ENCODE measurements at regions not wholly inside any gene's neighbourhood (a gene's known extent, or its start where the extent isn't known, plus 50 kb on each side); places are given as distances from the start of the nearest gene placed in this dataset.

- TF ChIP-seq POLR2A (IDR thresholded peaks at IDR 0.05), result no peak
- TF ChIP-seq CTCF (IDR thresholded peaks at IDR 0.05), result no peak
- no peaks in the 10 kb centered on the region for H3K36me3 ChIP-seq
- intact Hi-C loops (cut with DNase I), result no loop called here
- H3K4me1 ChIP-seq, result no peaks in the 10 kb centered on the region
- no peak for DNase-seq
- no peaks in the 10 kb centered on the region for H3K9me3 ChIP-seq
- H3K27me3 ChIP-seq, result no peaks in the 10 kb centered on the region
- WGBS, 2 donors, result 70 to 75% methylated on average over 4 of the region's 4 CpGs
- H3K4me3 ChIP-seq, result no peak overlapping the region
- no peak overlapping the region for H3K27ac ChIP-seq
These were observed 718.1 kb upstream of the ANO3 start for GRCh38 chr11:25613865-25614264.

- H3K36me3 ChIP-seq, result no peaks in the 10 kb centered on the region
- DNase-seq, result no peak
- no peaks in the 10 kb centered on the region for H3K4me1 ChIP-seq
- no peak overlapping the region for H3K27ac ChIP-seq
- H3K4me3 ChIP-seq, result no peak overlapping the region
- intact Hi-C loops (cut with DNase I), result no loop called here
- no peaks in the 10 kb centered on the region for H3K9me3 ChIP-seq
- TF ChIP-seq CTCF (IDR thresholded peaks at IDR 0.05) (no peak), POLR2A (IDR thresholded peaks at IDR 0.05) (no peak)
- 42 to 46% methylated on average over 2 of the region's 2 CpGs for WGBS, 2 donors
- H3K27me3 ChIP-seq, result no peaks in the 10 kb centered on the region
These were observed 716.9 kb upstream of the ANO3 start for GRCh38 chr11:25615069-25615468.

GRCh38 chr11:25615841-25616240 is 716.1 kb upstream of the ANO3 start:
- Histone ChIP-seq H3K4me1 (no peaks in the 10 kb centered on the region), H3K9me3 (no peaks in the 10 kb centered on the region), H3K4me3 (no peak overlapping the region), H3K36me3 (no peaks in the 10 kb centered on the region), H3K27ac (no peak overlapping the region), H3K27me3 (no peaks in the 10 kb centered on the region)
- WGBS, 2 donors, result 73 to 76% methylated on average over 2 of the region's 2 CpGs
- intact Hi-C loops (cut with DNase I), result no loop called here
- no peak for TF ChIP-seq POLR2A (IDR thresholded peaks at IDR 0.05)
- no peak for TF ChIP-seq CTCF (IDR thresholded peaks at IDR 0.05)
- DNase-seq, result no peak

- no peaks in the 10 kb centered on the region for H3K9me3 ChIP-seq
- H3K4me3 ChIP-seq, result no peak overlapping the region
- H3K27ac ChIP-seq, result no peak overlapping the region
- H3K27me3 ChIP-seq, result no peaks in the 10 kb centered on the region
- H3K36me3 ChIP-seq, result no peaks in the 10 kb centered on the region
- no peak for DNase-seq
- intact Hi-C loops (cut with DNase I), result no loop called here
- no peaks in the 10 kb centered on the region for H3K4me1 ChIP-seq
- TF ChIP-seq CTCF (IDR thresholded peaks at IDR 0.05) (no peak), POLR2A (IDR thresholded peaks at IDR 0.05) (no peak)
- WGBS, 2 donors, result 71 to 78% methylated on average over 3 of the region's 3 CpGs
These were observed 706.8 kb upstream of the ANO3 start for GRCh38 chr11:25625094-25625493.

- no peaks in the 10 kb centered on the region for H3K27me3 ChIP-seq
- no peaks in the 10 kb centered on the region for H3K36me3 ChIP-seq
- no peak for DNase-seq
- H3K4me3 ChIP-seq, result no peak overlapping the region
- TF ChIP-seq CTCF (IDR thresholded peaks at IDR 0.05) (no peak), POLR2A (IDR thresholded peaks at IDR 0.05) (no peak)
- H3K9me3 ChIP-seq, result no peaks in the 10 kb centered on the region
- intact Hi-C loops (cut with DNase I), result no loop called here
- H3K27ac ChIP-seq, result no peak overlapping the region
- 73 to 87% methylated on average over 3 to 5 of the region's 5 CpGs for WGBS, 2 donors
- no peaks in the 10 kb centered on the region for H3K4me1 ChIP-seq
These were observed 703.9 kb upstream of the ANO3 start for GRCh38 chr11:25628030-25628429.
